ENCODE measurements at regions not wholly inside any gene's neighbourhood (a gene's known extent, or its start where the extent isn't known, plus 50 kb on each side); places are given as distances from the start of the nearest gene placed in this dataset.
A peak's percentile ranks its signal among the peaks of the same experiment; 100 is the strongest.

- TF ChIP-seq, protein P1, sequence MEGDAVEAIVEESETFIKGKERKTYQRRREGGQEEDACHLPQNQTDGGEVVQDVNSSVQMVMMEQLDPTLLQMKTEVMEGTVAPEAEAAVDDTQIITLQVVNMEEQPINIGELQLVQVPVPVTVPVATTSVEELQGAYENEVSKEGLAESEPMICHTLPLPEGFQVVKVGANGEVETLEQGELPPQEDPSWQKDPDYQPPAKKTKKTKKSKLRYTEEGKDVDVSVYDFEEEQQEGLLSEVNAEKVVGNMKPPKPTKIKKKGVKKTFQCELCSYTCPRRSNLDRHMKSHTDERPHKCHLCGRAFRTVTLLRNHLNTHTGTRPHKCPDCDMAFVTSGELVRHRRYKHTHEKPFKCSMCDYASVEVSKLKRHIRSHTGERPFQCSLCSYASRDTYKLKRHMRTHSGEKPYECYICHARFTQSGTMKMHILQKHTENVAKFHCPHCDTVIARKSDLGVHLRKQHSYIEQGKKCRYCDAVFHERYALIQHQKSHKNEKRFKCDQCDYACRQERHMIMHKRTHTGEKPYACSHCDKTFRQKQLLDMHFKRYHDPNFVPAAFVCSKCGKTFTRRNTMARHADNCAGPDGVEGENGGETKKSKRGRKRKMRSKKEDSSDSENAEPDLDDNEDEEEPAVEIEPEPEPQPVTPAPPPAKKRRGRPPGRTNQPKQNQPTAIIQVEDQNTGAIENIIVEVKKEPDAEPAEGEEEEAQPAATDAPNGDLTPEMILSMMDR (IDR thresholded peaks at IDR 0.05; ENCODE audit: insufficient read depth, missing control alignments): no peak
- FAIRE-seq: no peak
- DNase-seq (ENCODE audit: insufficient read length, low spot score): no peak
Measured at GRCh38 chr18:28794459-28795245, 617.7 kb upstream of the CDH2 start.

DNA sequence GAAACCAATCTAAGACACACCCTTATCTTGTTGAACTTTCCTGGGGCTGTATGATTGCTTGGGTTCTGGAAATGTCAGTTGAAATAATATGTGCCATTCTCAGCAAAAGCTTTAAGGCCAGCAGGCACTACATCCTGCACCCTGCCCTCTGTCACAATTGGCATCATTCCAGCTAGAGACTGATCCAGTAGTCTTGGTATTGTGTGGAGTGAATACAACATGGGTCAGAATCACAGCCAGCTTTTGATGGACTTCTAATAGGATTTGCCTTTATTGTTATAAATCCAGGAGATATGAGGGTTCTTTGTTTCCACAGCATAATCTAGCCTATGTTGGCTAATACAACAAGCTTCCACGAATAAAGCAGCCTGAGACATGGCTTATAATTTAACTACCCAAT, 617.0 kb upstream of the CDH2 start:
- DNase-seq (ENCODE audit: insufficient read length, low spot score) (no peak), FAIRE-seq (peak; percentile 60)
- TF ChIP-seq, protein P1 (IDR thresholded peaks at IDR 0.05; ENCODE audit: insufficient read depth, missing control alignments): no peak

- FAIRE-seq (no peak), DNase-seq (ENCODE audit: insufficient read length, low spot score) (no peak)
- TF ChIP-seq, protein P1 (IDR thresholded peaks at IDR 0.05; ENCODE audit: insufficient read depth, missing control alignments): no peak
Measured at GRCh38 chr18:28792404-28793086, 615.6 kb upstream of the CDH2 start.

DNA sequence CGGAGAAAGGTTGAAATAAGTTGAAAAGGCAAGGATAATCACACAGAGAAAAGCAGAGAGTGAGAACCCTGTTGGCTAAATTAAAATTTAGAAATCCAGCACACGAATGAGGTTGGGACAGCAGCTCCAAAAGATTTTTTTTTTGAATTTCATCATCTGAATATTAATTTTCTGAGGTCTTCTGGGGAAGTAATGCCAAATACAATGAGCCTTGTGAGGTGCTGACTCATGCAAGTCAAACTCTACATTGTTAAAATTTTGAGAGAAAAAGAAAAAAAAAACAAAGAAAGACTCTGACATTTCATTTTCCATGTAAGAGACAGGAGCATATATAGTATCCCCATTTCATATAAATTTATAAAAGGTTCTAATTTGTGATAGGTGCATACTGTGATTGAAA, 614.2 kb upstream of the CDH2 start:
- TF ChIP-seq, protein P1 (IDR thresholded peaks at IDR 0.05; ENCODE audit: insufficient read depth, missing control alignments): no peak
- DNase-seq (ENCODE audit: insufficient read length, low spot score) (no peak), FAIRE-seq (no peak)

DNA sequence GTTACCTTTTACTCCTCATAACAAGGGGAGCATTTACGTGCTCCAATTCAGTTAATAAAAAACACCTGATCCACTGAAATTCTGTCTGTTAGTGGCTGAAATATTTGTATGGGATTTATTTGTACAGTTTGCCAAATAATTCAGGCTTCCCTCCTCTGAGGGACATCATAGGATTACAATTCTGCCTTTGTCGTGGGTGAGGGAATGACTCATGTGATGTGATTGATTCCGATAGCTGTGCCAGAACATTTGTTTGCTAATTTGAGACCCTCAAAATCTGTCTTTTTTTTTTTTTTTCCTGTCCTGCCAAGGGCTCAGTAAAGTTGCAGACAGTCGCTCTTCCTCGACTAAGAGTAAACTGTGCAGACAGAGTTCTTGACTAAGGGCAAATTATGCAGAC, 612.6 kb upstream of the CDH2 start:
- TF ChIP-seq, protein P1 (IDR thresholded peaks at IDR 0.05; ENCODE audit: insufficient read depth, missing control alignments): no peak
- peak; percentile 11 for FAIRE-seq
- no peak for DNase-seq (ENCODE audit: insufficient read length, low spot score)

DNA sequence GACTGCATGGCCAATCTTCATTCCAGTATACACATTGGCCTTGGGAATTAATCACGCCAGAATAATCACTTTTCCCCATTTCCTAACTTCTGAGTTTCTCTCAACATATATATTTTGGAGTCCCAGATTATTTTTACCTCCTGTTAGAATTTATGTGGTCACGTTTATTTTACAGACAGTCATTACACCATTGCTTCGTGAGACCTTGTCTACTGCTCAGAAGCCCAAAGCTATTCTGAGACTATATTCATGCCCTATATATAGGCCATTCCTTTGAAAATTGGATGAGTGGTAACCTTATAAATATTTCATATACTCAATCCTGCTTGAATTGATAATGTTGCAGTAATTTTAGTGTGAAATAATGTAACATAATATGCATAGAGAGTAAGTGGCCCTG, 610.0 kb upstream of the CDH2 start:
- TF ChIP-seq, protein P1 (IDR thresholded peaks at IDR 0.05; ENCODE audit: insufficient read depth, missing control alignments): no peak
- DNase-seq (ENCODE audit: insufficient read length, low spot score): no peak
- no peak for FAIRE-seq

All from D721Med (cell line).